GM23338 (cell line): ENCODE measurements at regions not wholly inside any gene's neighbourhood (a gene's known extent, or its start where the extent isn't known, plus 50 kb on each side); places are given as distances from the start of the nearest gene placed in this dataset.

ENCODE experiments used
- ATAC-seq: fragments of 200-7000 bp; cut with Tn5 transposase; 3 replicates; pipeline ENCODE4 v1.9.1; 2020
- DNase-seq: peaks from one replicate; pipeline ENCODE4 v3.0.0-alpha.2; 2015; ENCODE audit warnings: low spot score
- H2AFZ ChIP-seq: fragments of 200-600 bp; sonication (generic); 2 replicates; pipeline ENCODE4 v1.8.0; 2016; ENCODE audit warnings: antibody characterized with exemption, mild to moderate bottlenecking, moderate library complexity
- H3F3A ChIP-seq: fragments of 200-600 bp; sonication (generic); replicated peaks from 2 replicates; pipeline ENCODE4 v1.8.0; 2017; ENCODE audit warnings: antibody characterized with exemption, mixed run types, low read depth
- H3K27ac ChIP-seq: fragments of 200-600 bp; sonication (generic); 2 replicates; pipeline ENCODE4 v1.6.1; 2016; ENCODE audit warnings: low read depth
- H3K27me3 ChIP-seq: fragments of 200-600 bp; sonication (generic); 2 replicates; pipeline ENCODE4 v1.8.0; 2016; ENCODE audit warnings: mild to moderate bottlenecking, mixed run types, moderate library complexity; ENCODE audit not compliant: insufficient read depth
- H3K36me3 ChIP-seq: fragments of 200-600 bp; sonication (generic); 2 replicates; pipeline ENCODE4 v1.8.0; 2016; ENCODE audit warnings: mild to moderate bottlenecking; ENCODE audit not compliant: insufficient read depth
- H3K4me1 ChIP-seq: fragments of 200-600 bp; sonication (generic); 2 replicates; pipeline ENCODE4 v1.8.0; 2016; ENCODE audit warnings: mild to moderate bottlenecking, moderate library complexity; ENCODE audit not compliant: insufficient read depth
- H3K4me2 ChIP-seq: fragments of 200-600 bp; sonication (generic); 2 replicates; pipeline ENCODE4 v1.7.1; 2017; ENCODE audit warnings: mixed run types
- H3K4me3 ChIP-seq: fragments of 200-600 bp; sonication (generic); 2 replicates; pipeline ENCODE4 v1.6.1; 2016; ENCODE audit warnings: mixed run types
- H3K79me2 ChIP-seq: fragments of 200-600 bp; sonication (generic); replicated peaks from 2 replicates; pipeline ENCODE4 v1.8.0; 2017; ENCODE audit warnings: mild to moderate bottlenecking; ENCODE audit not compliant: insufficient read depth
- H3K9me2 ChIP-seq: fragments of 200-600 bp; sonication (generic); 2 replicates; pipeline ENCODE4 v1.8.0; 2017; ENCODE audit not compliant: insufficient read depth
- H4K20me1 ChIP-seq: fragments of 200-600 bp; sonication (generic); replicated peaks from 2 replicates; pipeline ENCODE4 v1.8.0; 2017; ENCODE audit warnings: mild to moderate bottlenecking; ENCODE audit not compliant: insufficient read depth
- H3K27ac Mint-ChIP-seq: 2 replicates; pipeline ENCODE4 v1.8.0; 2020; ENCODE audit warnings: inconsistent platforms, mild to moderate bottlenecking, moderate library complexity, mixed read lengths
- H3K27me3 Mint-ChIP-seq: 3 replicates; pipeline ENCODE4 v1.8.0; 2022; ENCODE audit warnings: low read depth, mild to moderate bottlenecking, moderate library complexity, mixed read lengths, inconsistent platforms; ENCODE audit not compliant: insufficient read depth, poor library complexity
- H3K36me3 Mint-ChIP-seq: 3 replicates; pipeline ENCODE4 v1.8.0; 2021; ENCODE audit warnings: low read depth, mild to moderate bottlenecking, inconsistent platforms, moderate library complexity, mixed read lengths
- H3K4me1 Mint-ChIP-seq: 3 replicates; pipeline ENCODE4 v1.8.0; 2020; ENCODE audit warnings: mild to moderate bottlenecking, inconsistent platforms, mixed read lengths
- H3K4me3 Mint-ChIP-seq: 3 replicates; pipeline ENCODE4 v1.8.0; 2021; ENCODE audit warnings: moderate library complexity, mild to moderate bottlenecking, inconsistent platforms, mixed read lengths
- H3K9me3 Mint-ChIP-seq: 3 replicates; pipeline ENCODE4 v1.8.0; 2020; ENCODE audit warnings: moderate library complexity, mild to moderate bottlenecking, inconsistent platforms, mixed read lengths
- CREB1 ChIP-seq: fragments of 250-450 bp; sonication (Bioruptor Pico); IDR thresholded peaks from 2 replicates; pipeline ENCODE4 v1.5.0; 2020; ENCODE audit warnings: low read depth, mild to moderate bottlenecking, moderate library complexity
- CTCF ChIP-seq, 2 experiments: fragments of 200-600 bp in 1 of 2; sonication (generic) in 1 of 2; conservative IDR thresholded peaks; 2 replicates each; pipeline versions ENCODE4 v1.5.1 to v1.6.1; 2016 to 2017; ENCODE audit warnings: antibody characterized with exemption in 2 of 2, low read depth in 2 of 2, mild to moderate bottlenecking in 2 of 2, moderate library complexity in 1 of 2
- EZH2phosphoT487 ChIP-seq: fragments of 200-600 bp; sonication (generic); IDR thresholded peaks from one replicate; pipeline ENCODE4 v1.8.1; 2018; ENCODE audit warnings: antibody characterized with exemption; ENCODE audit not compliant: unreplicated experiment
- JUNB ChIP-seq: IDR thresholded peaks from one replicate; pipeline ENCODE4 v1.6.1; 2016; ENCODE audit warnings: antibody characterized with exemption; ENCODE audit not compliant: unreplicated experiment
- POLR2AphosphoS5 ChIP-seq: IDR thresholded peaks from 2 replicates; pipeline ENCODE4 v1.6.1; 2016; ENCODE audit warnings: antibody characterized with exemption, low read depth
- REST ChIP-seq: IDR thresholded peaks from one replicate; pipeline ENCODE4 v1.6.1; 2018; ENCODE audit warnings: antibody characterized with exemption; ENCODE audit not compliant: unreplicated experiment
- STAT1 ChIP-seq: IDR thresholded peaks from one replicate; pipeline ENCODE4 v1.6.1; 2016; ENCODE audit warnings: antibody characterized with exemption; ENCODE audit not compliant: unreplicated experiment
- ZNF331 ChIP-seq: fragments of 250-450 bp; sonication (Bioruptor Pico); IDR thresholded peaks from 2 replicates; pipeline ENCODE4 v1.5.0; 2020; ENCODE audit warnings: low read depth, mild to moderate bottlenecking, moderate library complexity

GRCh38 chr15:85993116-85993515 lies 86.6 kb upstream of the AGBL1 start:
- Histone ChIP-seq H2AFZ (no peak overlapping the region), H3K27ac (no peak overlapping the region), H3F3A (no peaks in the 10 kb centered on the region), H3K4me2 (no peak overlapping the region), H3K4me3 (no peak overlapping the region), H3K36me3 (0 out of 2 replicates have a peak, but pooled peaks cover 4% of the 10 kb centered on the region), H3K27me3 (no peaks in the 10 kb centered on the region), H3K4me1 (no peaks in the 10 kb centered on the region), H3K79me2 (no peaks in the 10 kb centered on the region), H3K9me2 (no peaks in the 10 kb centered on the region), H4K20me1 (no peaks in the 10 kb centered on the region)
- H3K9me3 Mint-ChIP-seq, result no peaks in the 10 kb centered on the region
- H3K4me1 Mint-ChIP-seq, result no peaks in the 10 kb centered on the region
- DNase-seq, result no peak
- H3K27me3 Mint-ChIP-seq, result no peaks in the 10 kb centered on the region
- ATAC-seq, result no peak
- TF ChIP-seq CTCF (conservative IDR thresholded peaks at IDR 0.05; ENCODE audit: low read depth in 2 of 2), result no peak
- H3K4me3 Mint-ChIP-seq, result no peak overlapping the region
- H3K27ac Mint-ChIP-seq, result no peak overlapping the region
- no peaks in the 10 kb centered on the region for H3K36me3 Mint-ChIP-seq

- Histone ChIP-seq H3K4me2 (no peak overlapping the region), H3K27ac (no peak overlapping the region), H3K4me3 (no peak overlapping the region), H3K4me1 (no peaks in the 10 kb centered on the region), H3K27me3 (no peaks in the 10 kb centered on the region), H3F3A (no peaks in the 10 kb centered on the region), H3K9me2 (peaks cover 8% of the 10 kb centered on the region; the same call in 1 of the 2 replicates), H2AFZ (no peak overlapping the region), H4K20me1 (no peaks in the 10 kb centered on the region), H3K36me3 (0 out of 2 replicates have a peak, but pooled peaks cover 4% of the 10 kb centered on the region), H3K79me2 (no peaks in the 10 kb centered on the region)
- no peaks in the 10 kb centered on the region for H3K9me3 Mint-ChIP-seq
- no peak for TF ChIP-seq POLR2AphosphoS5
- TF ChIP-seq CTCF (conservative IDR thresholded peaks at IDR 0.05; ENCODE audit: low read depth in 2 of 2), result no peak
- no peak for TF ChIP-seq ZNF331 (CRISPR knock-in tag)
- no peak for TF ChIP-seq JUNB
- no peak for TF ChIP-seq EZH2phosphoT487
- no peak for TF ChIP-seq STAT1
- no peaks in the 10 kb centered on the region for H3K27me3 Mint-ChIP-seq
- ATAC-seq (no peak), DNase-seq (no peak)
- no peak overlapping the region for H3K27ac Mint-ChIP-seq
- no peaks in the 10 kb centered on the region for H3K36me3 Mint-ChIP-seq
- no peaks in the 10 kb centered on the region for H3K4me1 Mint-ChIP-seq
- H3K4me3 Mint-ChIP-seq, result no peak overlapping the region
Observed at GRCh38 chr15:85997618-85998017, 82.1 kb upstream of the AGBL1 start.

- H3K27me3 Mint-ChIP-seq, result no peaks in the 10 kb centered on the region
- no peak overlapping the region for H3K4me3 Mint-ChIP-seq
- H3K36me3 ChIP-seq, result 0 out of 2 replicates have a peak, but pooled peaks cover 3% of the 10 kb centered on the region
- no peaks in the 10 kb centered on the region for H3K36me3 Mint-ChIP-seq
- no peaks in the 10 kb centered on the region for H3K79me2 ChIP-seq
- DNase-seq, result no peak
- no peak overlapping the region for H3K4me2 ChIP-seq
- H3K4me3 ChIP-seq, result no peak overlapping the region
- no peaks in the 10 kb centered on the region for H3F3A ChIP-seq
- H3K4me1 ChIP-seq, result no peaks in the 10 kb centered on the region
- H3K27ac ChIP-seq, result no peak overlapping the region
- H3K9me2 ChIP-seq, result peaks cover 8% of the 10 kb centered on the region; the same call in 1 of the 2 replicates
- H3K4me1 Mint-ChIP-seq, result no peaks in the 10 kb centered on the region
- no peak overlapping the region for H2AFZ ChIP-seq
- H3K27ac Mint-ChIP-seq, result no peak overlapping the region
- no peaks in the 10 kb centered on the region for H3K27me3 ChIP-seq
- ATAC-seq, result no peak
- no peaks in the 10 kb centered on the region for H3K9me3 Mint-ChIP-seq
- no peaks in the 10 kb centered on the region for H4K20me1 ChIP-seq
- no peak for TF ChIP-seq CREB1
- no peak for TF ChIP-seq ZNF331 (CRISPR knock-in tag)
- no peak for TF ChIP-seq REST
- no peak for TF ChIP-seq EZH2phosphoT487
Observed at GRCh38 chr15:85999658-86000057, 80.0 kb upstream of the AGBL1 start.
